MV-4-11 (cell line): ENCODE measurements at regions not wholly inside any gene's neighbourhood (a gene's known extent, or its start where the extent isn't known, plus 50 kb on each side); places are given as distances from the start of the nearest gene placed in this dataset.

Source experiments
- DNase-seq: peaks from one replicate; lab custom pipeline; 2025; lab: John Stamatoyannopoulos, UW

- DNase-seq, result no peak
These were observed 196.7 kb upstream of the KLF14 start for GRCh38 chr7:130930681-130931080.

GRCh38 chr7:130931423-130931822 is 197.4 kb upstream of the KLF14 start:
- DNase-seq, result no peak

- DNase-seq, result no peak
These were observed 198.1 kb upstream of the KLF14 start for GRCh38 chr7:130932088-130932487.

- DNase-seq, result no peak
These were observed 198.8 kb upstream of the KLF14 start for GRCh38 chr7:130932667-130933432.

- DNase-seq, result no peak
These were observed 199.9 kb upstream of the KLF14 start for GRCh38 chr7:130933919-130934318.

- DNase-seq, result no peak
These were observed 201.7 kb upstream of the KLF14 start for GRCh38 chr7:130935564-130936157.

GRCh38 chr7:130936202-130936931 is 202.4 kb upstream of the KLF14 start:
- no peak for DNase-seq

- no peak for DNase-seq
These were observed 203.0 kb upstream of the KLF14 start for GRCh38 chr7:130937016-130937415.

- DNase-seq, result no peak
These were observed 203.8 kb upstream of the KLF14 start for GRCh38 chr7:130937830-130938229.

- DNase-seq, result no peak
These were observed 204.7 kb upstream of the KLF14 start for GRCh38 chr7:130938661-130939060.

- DNase-seq, result no peak
These were observed 205.5 kb upstream of the KLF14 start for GRCh38 chr7:130939321-130940095.

- no peak for DNase-seq
These were observed 206.3 kb upstream of the KLF14 start for GRCh38 chr7:130940326-130940725.

- no peak for DNase-seq
These were observed 206.9 kb upstream of the KLF14 start for GRCh38 chr7:130940907-130941306.

GRCh38 chr7:130941322-130942210 is 207.6 kb upstream of the KLF14 start:
- no peak for DNase-seq

- DNase-seq, result no peak
These were observed 208.4 kb upstream of the KLF14 start for GRCh38 chr7:130942211-130942964.

GRCh38 chr7:130943336-130943901 is 209.4 kb upstream of the KLF14 start:
- peak; percentile 57 for DNase-seq

- DNase-seq, result no peak
These were observed 210.0 kb upstream of the KLF14 start for GRCh38 chr7:130943981-130944380.

- no peak for DNase-seq
These were observed 211.0 kb upstream of the KLF14 start for GRCh38 chr7:130944997-130945396.

GRCh38 chr7:130945411-130945811 is 211.4 kb upstream of the KLF14 start:
- no peak for DNase-seq

- no peak for DNase-seq
These were observed 212.1 kb upstream of the KLF14 start for GRCh38 chr7:130946114-130946513.
